Hippocampal formation (tissue), 2 donors: ENCODE measurements at regions not wholly inside any gene's neighbourhood (a gene's known extent, or its start where the extent isn't known, plus 50 kb on each side); places are given as distances from the start of the nearest gene placed in this dataset.
"Not testable (repeated sequence)": the region's sequence is repeated elsewhere in the genome, so short reads cannot be mapped to it uniquely, and the experiment has no call there.

Experiments used
- DNase-seq, 2 donors: peaks; one replicate each; lab custom pipeline; 2025; lab: John Stamatoyannopoulos, UW

DNA sequence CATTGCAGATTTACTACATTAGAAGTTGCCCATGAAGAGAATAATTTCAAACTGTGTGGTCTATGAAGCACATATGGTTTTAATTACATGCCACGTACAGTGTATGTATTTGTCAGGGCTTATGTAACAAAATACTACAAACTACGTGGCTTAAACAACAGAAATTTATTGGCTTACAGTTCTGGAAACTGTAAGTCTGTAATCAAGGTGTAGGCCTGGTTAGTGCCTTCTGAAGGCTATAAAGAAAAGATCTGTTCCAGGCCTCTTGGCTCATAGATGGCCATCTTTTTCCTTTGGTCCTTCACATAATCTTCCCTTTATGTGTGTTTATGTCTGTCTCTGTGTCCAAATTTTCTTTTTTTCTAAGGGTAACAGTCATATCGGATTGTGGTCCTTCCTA lies 1160.2 kb downstream of the FAM133A start:
- no peak for DNase-seq

DNA sequence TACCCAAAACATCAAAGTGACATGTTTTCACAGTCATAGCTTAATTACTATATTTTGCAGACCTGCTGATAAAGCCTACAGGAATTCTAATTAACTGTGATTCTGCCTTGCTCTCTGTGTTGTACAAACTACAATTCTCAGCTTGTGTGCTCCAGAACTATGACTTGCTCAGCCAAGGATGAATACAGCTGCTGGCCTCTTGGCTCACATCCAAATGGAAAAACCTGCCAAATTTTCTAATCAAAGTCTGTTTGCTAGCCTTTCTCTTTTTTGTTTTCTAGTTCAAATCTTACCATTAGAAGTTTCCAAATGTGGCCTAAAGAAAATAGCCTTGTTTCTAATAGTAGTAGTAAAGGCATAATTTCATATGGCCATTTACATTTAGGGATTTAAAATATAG lies 1176.8 kb downstream of the FAM133A start:
- no peak for DNase-seq

DNA sequence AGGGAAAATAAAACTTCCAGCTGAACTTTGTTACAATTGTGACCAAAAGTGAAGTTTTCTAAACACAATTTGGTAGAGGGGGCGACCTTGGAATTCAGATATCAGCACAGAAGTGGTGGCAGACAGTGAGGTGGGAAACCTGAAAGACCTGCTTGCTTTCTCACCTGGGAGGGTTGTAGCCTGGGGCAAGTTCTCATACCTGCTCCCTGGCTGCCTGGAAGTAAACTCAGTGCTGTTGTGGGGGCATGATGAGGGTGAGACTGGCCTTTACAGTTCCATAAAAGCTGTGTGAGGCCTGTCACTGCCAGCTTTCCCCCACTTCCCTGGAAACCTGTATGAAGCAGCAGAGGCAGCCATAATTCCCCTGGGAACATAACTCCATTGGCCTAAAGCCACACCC lies 1180.2 kb downstream of the FAM133A start:
- DNase-seq: no peak

DNA sequence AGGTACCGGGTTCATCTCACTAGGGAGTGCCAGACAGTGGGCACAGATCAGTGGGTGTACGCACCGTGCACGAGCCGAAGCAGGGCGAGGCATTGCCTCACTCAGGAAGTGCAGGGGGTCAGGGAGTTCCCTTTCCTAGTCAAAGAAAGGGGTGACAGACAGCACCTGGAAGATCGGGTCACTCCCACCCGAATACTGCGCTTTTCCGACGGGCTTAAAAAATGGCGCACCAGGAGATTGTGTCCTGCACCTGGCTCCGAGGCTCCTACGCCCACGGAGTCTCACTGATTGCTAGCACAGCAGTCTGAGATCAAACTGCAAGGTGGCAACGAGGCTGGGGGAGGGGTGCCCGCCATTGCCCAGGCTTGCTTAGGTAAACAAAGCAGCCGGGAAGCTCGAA lies 1188.5 kb downstream of the FAM133A start:
- DNase-seq: not testable (repeated sequence)

DNA sequence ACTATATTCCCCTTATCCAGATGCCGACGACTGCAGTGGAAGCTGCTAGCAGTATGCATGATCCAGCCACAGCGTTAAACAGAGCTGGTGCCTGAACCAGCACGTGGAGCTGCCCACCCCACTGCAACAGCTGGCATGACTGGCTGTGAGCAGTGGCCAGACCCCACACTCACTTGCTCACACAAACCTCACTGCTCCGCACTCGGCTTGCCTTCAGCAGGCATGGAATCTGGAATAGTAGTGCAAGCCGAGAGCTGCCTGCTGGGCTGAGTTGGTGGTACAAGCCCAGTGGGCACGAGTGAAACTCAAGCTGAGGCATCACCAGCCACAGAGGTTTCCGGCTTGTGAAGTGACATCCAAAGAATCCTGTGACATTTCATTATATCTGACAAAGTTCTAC lies 1197.6 kb downstream of the FAM133A start:
- no peak for DNase-seq

DNA sequence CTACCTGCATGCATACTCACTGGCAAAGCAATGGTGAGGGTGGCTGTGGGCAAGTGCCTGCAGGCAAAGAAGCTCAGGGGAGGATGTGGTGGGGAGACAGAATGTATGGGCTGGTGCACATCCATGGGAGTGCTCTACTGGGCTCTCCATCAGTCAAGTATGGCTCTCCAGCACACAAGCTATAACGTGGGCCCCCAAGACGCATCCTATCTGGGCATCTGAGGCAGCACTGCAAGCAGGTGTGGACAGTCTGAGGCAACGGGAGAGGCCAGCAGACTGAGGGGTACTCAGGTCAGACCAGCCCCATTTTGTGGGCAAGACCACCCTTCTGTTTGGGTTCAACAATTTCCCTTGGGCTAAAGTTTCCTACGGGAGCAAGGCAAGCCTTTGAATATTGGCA lies 1227.8 kb downstream of the FAM133A start:
- DNase-seq: no peak

DNA sequence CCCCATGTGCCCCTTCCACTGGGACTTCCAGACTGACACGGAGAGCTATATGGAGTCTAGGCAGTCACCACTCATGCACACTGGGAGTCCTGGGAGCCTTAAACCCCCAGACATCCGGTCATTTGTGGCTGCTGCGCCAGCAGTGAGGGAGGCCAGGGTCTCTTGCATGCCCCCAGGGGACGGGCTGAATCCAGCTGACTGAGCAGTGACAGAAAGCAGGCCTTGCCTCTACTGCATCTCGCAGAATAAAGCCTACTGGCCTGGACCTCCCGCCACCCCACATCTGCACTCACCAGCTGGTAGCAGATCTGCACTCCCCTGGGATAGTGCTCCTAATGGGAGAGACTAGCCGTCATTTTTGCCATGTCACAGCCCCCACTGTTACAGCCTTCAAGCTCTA lies 1234.2 kb downstream of the FAM133A start:
- DNase-seq: no peak

DNA sequence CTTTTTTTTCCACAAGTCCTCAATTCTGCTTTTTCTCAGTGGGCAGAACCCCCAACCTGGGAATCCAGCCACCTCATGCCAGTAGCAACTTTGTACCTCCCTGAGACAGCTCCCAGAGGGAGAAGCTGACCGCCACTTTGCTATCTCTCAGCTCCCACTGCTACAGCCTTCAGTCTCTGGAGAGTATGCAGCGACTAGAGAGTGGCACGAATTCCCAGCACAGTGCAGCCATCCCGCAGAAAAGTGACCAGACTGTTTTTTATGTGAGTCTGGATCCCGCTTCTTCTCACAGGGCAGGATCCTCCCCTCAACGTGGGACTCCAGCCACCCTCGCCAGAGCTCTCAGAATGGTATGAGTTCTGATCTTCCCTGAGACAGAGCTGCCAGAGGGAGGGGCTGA lies 1234.6 kb downstream of the FAM133A start:
- no peak for DNase-seq

DNA sequence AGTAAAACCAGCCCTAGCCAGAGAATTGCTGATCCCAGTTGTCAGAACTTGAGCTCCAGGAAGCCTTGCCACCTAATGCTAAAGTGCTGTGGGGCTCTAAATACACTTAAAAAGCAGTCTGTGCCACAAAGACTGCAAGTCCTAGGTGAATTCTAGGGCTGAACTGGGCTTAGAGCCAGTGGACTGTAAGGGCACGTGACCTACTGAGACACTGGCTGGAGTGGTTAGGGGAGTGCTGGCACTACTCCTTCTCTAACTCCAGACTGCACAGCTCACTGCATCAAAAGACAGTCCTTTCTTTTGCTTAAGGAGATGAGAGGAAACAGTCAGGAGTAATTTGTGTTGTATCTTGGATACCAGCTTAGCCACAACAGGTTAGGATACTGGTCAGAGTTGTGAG lies 1240.2 kb downstream of the FAM133A start:
- DNase-seq: no peak

DNA sequence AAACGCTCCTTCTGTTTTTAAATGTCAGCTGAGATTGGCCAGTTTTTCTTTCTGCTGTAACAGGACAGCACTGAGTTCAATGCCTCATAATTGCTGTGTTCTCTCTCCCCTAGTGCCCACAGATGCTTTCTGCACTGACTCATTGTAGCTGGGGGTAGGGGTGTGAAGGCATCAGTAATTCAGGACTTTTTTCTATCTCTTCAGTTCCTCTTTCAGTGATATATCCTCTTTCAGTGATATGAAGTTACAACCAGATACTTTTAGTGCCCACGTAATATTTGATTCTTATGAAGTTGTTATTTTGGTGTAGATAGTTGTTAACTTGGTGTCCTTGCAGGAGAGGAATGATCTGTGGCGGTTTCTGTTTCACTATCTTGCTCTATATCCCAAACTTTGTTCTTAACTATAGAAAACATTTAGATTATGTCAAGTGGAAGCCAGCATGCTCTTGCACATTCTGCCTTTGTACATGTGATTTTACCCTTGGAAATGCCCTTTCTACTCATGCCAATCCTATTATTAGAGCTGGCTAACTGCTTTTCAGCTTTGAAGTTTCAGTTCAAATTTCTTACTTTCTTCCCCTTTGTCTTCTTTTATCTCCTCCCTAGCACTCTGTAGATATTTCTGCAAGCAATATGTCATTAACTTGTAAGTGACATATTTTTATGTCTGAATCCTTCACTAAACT lies 1258.4 kb downstream of the FAM133A start:
- no peak for DNase-seq

DNA sequence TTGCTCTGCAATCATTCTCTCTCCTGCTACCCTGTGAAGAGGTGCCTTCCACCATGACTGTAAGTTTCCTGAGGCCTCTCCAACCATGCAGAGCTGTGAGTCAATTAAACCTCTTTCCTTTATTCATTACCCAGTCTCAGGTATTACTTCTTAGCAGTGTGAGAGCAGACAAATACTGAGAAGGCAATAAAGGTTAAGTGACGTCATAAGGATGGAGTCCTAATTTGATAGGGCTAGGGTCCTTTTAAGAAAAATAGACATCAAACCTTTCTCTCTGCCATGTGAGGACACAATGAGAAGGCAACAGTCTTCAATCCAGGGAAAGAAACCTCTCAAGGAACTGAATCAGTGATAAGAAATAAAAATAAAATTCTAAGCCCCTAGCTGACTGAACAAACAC lies 1262.7 kb downstream of the FAM133A start:
- DNase-seq: no peak

DNA sequence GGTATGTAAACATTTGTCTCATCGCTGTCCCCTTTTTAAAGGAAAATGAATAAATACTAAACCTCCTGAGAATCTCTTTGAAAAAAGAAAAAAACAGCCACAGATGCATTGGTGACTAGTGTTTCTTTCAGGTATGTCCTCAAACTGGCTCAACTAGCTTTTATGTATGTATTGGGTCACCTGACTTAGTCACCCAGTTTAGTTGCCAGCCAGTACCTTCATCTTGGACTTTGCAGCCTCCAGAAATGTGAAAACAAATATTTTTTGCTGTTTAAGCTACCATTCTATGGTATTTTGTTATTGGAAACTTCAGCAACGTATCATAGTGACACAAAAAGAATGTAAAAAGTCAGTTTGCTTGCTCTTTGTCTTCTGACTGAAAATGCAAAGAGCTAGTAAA lies 1263.5 kb downstream of the FAM133A start:
- no peak for DNase-seq

DNA sequence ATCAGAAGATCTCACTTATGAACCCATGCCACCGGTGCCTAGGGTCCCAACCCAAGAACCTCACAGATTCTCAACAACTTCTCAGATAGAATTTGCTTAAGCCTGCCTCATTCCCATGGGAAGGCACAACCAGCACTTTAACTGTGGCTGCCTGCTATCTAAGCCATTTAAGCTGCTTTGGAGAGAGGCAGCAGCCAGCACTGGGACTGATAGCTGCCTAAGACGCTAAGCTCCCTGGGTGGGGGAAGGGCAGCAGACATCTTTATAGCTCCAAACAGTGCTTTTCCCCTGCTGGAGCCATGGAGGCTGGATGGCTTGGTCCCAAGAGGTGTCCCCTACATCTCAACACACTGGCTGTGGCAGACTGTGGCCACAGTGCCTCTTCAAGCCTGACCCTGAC lies 1268.6 kb downstream of the FAM133A start:
- DNase-seq: no peak

DNA sequence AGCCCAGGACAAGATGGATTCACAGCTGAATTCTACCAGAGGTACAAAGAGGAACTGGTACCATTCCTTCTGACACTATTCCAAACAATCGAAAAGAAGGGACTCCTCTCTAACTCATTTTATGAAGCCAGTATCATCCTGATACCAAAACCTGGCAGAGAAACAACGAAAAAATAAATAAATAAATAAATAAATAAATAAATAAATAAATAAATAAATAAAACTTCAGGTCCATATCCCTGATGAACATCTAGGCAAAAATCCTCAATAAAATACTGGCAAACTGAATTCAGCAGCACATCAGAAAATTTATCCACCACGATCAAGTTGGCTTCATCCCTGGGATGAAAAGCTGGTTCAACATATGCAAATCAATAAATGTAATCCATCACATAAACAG lies 1272.1 kb downstream of the FAM133A start:
- not testable (repeated sequence) for DNase-seq

DNA sequence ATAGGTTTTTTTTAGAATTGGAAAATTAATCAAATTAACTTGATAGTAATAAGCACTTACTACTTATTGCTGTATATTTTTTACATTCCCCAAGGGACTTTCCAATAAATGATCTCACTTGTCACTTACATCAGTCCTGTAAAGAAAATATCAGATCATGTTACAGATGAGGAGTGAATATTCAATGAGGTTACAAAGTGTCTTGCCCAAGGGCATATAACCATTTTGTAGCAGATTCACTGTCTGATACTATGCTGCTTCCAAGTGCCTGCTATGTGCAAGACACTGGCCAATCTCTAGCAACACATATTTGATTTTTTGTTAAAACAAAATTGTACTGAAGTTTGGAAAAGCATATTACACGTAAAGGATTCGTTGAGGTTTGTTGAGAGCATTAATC lies 1287.7 kb downstream of the FAM133A start:
- DNase-seq: no peak

DNA sequence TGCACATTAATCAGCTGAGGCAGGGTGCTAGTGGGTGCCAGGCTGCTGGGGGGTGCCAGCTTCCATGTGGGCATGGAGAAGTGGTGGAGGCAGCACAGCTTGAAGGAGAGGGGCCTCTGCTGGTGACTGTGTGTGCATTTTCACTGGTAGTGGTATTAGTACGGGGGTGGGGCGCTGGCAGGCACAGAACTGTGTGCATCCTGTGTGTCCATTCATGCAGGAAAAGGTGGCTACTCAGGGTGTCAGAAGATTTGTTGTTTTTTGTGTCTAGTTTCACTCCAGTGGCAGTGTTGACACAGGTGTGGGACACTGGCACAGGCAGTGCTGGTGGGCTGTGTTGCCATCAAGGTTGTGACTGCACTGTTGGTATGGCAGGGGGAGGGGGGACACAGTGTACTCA lies 1303.6 kb downstream of the FAM133A start:
- DNase-seq: no peak

DNA sequence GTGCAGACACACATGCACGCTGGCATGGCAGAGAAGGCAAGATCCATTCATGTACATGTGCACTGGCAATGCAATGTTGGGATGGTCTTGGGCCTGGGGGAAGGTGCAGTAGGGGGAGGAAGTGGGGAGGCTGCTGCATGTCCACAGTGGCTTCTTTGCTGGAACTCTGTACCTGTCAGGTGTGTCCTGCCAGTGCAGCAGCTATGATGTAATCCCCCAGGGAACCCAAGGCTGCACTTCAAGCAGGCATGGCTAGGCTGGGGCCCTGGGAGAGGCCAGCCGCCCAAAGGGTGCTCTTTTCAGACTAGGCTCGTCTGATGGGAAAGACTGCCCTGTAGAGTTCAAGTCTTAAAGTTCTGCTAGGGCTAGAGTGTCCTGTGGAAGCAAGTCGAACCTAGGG lies 1304.0 kb downstream of the FAM133A start:
- no peak for DNase-seq
